ENCODE measurements at regions not wholly inside any gene's neighbourhood (a gene's known extent, or its start where the extent isn't known, plus 50 kb on each side); places are given as distances from the start of the nearest gene placed in this dataset.

DNA sequence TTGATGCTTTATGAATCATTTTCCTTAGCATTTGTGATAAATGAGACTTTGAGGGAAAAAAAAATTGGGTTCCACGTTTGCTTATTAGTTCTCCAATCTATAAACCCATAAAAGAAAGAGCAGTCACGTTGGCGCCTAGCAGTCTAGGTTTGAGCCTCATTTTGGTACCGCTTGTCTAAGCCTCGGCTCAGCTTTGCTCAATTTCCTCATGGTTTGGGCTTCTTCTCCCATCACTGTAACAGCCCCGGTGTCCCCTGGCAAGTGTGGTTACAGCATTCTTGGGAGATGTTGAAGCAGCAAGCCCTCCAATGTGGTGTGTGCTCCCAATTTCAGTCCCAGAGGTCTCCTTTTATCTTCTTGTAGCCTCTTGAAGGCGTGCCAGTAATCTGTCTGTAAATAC, 578.4 kb downstream of the CDK5RAP2 start:
- TF ChIP-seq, protein P1, sequence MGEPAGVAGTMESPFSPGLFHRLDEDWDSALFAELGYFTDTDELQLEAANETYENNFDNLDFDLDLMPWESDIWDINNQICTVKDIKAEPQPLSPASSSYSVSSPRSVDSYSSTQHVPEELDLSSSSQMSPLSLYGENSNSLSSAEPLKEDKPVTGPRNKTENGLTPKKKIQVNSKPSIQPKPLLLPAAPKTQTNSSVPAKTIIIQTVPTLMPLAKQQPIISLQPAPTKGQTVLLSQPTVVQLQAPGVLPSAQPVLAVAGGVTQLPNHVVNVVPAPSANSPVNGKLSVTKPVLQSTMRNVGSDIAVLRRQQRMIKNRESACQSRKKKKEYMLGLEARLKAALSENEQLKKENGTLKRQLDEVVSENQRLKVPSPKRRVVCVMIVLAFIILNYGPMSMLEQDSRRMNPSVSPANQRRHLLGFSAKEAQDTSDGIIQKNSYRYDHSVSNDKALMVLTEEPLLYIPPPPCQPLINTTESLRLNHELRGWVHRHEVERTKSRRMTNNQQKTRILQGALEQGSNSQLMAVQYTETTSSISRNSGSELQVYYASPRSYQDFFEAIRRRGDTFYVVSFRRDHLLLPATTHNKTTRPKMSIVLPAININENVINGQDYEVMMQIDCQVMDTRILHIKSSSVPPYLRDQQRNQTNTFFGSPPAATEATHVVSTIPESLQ (CRISPR knock-in tag; IDR thresholded peaks at IDR 0.05), result no peak
- TF ChIP-seq, protein P2, sequence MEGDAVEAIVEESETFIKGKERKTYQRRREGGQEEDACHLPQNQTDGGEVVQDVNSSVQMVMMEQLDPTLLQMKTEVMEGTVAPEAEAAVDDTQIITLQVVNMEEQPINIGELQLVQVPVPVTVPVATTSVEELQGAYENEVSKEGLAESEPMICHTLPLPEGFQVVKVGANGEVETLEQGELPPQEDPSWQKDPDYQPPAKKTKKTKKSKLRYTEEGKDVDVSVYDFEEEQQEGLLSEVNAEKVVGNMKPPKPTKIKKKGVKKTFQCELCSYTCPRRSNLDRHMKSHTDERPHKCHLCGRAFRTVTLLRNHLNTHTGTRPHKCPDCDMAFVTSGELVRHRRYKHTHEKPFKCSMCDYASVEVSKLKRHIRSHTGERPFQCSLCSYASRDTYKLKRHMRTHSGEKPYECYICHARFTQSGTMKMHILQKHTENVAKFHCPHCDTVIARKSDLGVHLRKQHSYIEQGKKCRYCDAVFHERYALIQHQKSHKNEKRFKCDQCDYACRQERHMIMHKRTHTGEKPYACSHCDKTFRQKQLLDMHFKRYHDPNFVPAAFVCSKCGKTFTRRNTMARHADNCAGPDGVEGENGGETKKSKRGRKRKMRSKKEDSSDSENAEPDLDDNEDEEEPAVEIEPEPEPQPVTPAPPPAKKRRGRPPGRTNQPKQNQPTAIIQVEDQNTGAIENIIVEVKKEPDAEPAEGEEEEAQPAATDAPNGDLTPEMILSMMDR (IDR thresholded peaks at IDR 0.05), result no peak
- TF ChIP-seq ZBTB21 (CRISPR knock-in tag; IDR thresholded peaks at IDR 0.05; ENCODE audit: borderline replicate concordance) (no peak), RORB (CRISPR knock-in tag; IDR thresholded peaks at IDR 0.05) (no peak), FOXJ3 (CRISPR knock-in tag; IDR thresholded peaks at IDR 0.05; ENCODE audit: borderline replicate concordance) (no peak), NFE2L1 (CRISPR knock-in tag; IDR thresholded peaks at IDR 0.05) (no peak)
- TF ChIP-seq, protein P3, sequence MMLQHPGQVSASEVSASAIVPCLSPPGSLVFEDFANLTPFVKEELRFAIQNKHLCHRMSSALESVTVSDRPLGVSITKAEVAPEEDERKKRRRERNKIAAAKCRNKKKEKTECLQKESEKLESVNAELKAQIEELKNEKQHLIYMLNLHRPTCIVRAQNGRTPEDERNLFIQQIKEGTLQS (CRISPR knock-in tag; conservative IDR thresholded peaks at IDR 0.05), result no peak
- TF ChIP-seq, protein P4, sequence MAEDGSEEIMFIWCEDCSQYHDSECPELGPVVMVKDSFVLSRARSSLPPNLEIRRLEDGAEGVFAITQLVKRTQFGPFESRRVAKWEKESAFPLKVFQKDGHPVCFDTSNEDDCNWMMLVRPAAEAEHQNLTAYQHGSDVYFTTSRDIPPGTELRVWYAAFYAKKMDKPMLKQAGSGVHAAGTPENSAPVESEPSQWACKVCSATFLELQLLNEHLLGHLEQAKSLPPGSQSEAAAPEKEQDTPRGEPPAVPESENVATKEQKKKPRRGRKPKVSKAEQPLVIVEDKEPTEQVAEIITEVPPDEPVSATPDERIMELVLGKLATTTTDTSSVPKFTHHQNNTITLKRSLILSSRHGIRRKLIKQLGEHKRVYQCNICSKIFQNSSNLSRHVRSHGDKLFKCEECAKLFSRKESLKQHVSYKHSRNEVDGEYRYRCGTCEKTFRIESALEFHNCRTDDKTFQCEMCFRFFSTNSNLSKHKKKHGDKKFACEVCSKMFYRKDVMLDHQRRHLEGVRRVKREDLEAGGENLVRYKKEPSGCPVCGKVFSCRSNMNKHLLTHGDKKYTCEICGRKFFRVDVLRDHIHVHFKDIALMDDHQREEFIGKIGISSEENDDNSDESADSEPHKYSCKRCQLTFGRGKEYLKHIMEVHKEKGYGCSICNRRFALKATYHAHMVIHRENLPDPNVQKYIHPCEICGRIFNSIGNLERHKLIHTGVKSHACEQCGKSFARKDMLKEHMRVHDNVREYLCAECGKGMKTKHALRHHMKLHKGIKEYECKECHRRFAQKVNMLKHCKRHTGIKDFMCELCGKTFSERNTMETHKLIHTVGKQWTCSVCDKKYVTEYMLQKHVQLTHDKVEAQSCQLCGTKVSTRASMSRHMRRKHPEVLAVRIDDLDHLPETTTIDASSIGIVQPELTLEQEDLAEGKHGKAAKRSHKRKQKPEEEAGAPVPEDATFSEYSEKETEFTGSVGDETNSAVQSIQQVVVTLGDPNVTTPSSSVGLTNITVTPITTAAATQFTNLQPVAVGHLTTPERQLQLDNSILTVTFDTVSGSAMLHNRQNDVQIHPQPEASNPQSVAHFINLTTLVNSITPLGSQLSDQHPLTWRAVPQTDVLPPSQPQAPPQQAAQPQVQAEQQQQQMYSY (CRISPR knock-in tag; IDR thresholded peaks at IDR 0.05), result no peak
- TF ChIP-seq, protein P5, sequence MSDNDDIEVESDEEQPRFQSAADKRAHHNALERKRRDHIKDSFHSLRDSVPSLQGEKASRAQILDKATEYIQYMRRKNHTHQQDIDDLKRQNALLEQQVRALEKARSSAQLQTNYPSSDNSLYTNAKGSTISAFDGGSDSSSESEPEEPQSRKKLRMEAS (CRISPR knock-in tag; IDR thresholded peaks at IDR 0.05), result no peak
- TF ChIP-seq, protein P6, sequence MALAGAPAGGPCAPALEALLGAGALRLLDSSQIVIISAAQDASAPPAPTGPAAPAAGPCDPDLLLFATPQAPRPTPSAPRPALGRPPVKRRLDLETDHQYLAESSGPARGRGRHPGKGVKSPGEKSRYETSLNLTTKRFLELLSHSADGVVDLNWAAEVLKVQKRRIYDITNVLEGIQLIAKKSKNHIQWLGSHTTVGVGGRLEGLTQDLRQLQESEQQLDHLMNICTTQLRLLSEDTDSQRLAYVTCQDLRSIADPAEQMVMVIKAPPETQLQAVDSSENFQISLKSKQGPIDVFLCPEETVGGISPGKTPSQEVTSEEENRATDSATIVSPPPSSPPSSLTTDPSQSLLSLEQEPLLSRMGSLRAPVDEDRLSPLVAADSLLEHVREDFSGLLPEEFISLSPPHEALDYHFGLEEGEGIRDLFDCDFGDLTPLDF (CRISPR knock-in tag; IDR thresholded peaks at IDR 0.05), result no peak
